ENCODE measurements at regions not wholly inside any gene's neighbourhood (a gene's known extent, or its start where the extent isn't known, plus 50 kb on each side); places are given as distances from the start of the nearest gene placed in this dataset.
A peak's percentile ranks its signal among the peaks of the same experiment; 100 is the strongest.

DNA sequence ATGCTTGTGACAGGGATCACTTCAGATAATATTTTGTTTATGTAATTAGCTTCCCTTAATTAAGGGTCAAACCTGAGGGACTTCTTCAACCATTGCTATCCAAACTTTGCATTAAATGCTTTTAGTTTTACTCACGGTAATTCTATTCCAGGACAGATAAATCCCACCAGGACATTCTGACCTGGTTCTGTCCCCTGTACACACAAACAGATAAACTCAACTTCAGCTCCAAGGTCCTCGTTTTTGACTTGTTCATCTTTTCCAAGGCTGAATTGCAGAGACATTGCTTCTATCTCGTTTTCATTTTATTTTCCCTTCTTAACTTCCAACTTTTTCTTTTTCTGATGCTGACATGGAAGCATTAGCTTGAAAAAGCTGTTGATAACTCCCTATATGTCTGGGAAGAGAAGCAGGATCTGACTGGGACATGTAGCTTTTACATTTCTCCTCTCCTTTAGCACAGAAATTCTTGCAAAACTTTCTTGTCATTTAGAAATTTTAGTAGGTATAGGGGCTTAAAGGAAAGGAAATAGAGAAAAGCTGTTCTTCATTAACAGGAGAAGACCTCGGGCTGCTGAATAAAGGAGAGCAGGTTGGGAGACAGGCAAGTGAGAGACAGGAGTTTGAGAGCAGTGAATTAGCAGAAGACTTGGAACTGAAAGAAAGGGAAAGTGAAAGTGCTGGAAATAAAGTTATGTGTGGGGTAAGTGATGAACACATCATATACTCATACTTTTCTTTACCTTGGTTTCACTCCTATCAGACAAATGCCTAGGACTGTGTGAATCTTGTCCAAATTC is 231.7 kb upstream of the B3GALT2 start:
- ATAC-seq: peak; percentile 72 to 80
- intact Hi-C loops (cut with DNase I): no loop called here
- H3K27ac ChIP-seq (ENCODE audit: low read length): peak overlapping the region; percentile 37

DNA sequence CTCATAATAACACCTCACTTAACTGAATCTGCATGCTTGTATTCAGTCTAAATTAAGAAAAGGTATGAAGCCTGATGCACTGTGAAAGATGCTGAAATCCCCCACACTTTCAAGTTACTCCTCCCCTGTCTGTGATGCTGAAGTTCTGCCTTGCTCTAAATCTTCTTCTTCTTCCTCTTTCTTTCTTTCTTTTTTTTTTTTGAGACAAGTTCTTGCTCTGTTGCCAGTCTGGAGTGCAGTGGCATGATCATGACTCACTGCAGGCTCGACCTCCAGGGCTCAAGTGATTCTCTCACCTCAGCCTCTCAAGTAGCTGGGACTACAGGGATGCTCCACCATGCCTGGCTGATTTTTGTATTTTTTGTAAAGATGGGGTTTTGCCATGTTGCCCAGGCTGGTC is 231.0 kb upstream of the B3GALT2 start:
- H3K4me3 ChIP-seq (ENCODE audit: low read length): peak overlapping the region; percentile 75
- intact Hi-C loops (cut with DNase I): no loop called here
- no peak overlapping the region for H3K27ac ChIP-seq (ENCODE audit: low read length)
- WGBS: 40% methylated on average over 1 of the region's 1 CpG
- no peaks in the 10 kb centered on the region for H3K9me3 ChIP-seq (ENCODE audit: control insufficient read depth, low read length)
- no peaks in the 10 kb centered on the region for H3K27me3 ChIP-seq (ENCODE audit: control insufficient read depth, insufficient read depth)
- no peaks in the 10 kb centered on the region for H3K4me1 ChIP-seq (ENCODE audit: control insufficient read depth, insufficient read depth, low read length)
- no peak for ATAC-seq
- no peak for DNase-seq

More for the DNA sequence above, 231.7 kb upstream of the B3GALT2 start:
- no peak for DNase-seq
- no peaks in the 10 kb centered on the region for H3K27me3 ChIP-seq (ENCODE audit: control insufficient read depth, insufficient read depth)
- no peaks in the 10 kb centered on the region for H3K9me3 ChIP-seq (ENCODE audit: control insufficient read depth, low read length)
- WGBS: 21% methylated on average over 4 of the region's 4 CpGs
- H3K4me1 ChIP-seq (ENCODE audit: control insufficient read depth, insufficient read depth, low read length): no peaks in the 10 kb centered on the region
- peak overlapping the region; percentile 75 for H3K4me3 ChIP-seq (ENCODE audit: low read length)

DNA sequence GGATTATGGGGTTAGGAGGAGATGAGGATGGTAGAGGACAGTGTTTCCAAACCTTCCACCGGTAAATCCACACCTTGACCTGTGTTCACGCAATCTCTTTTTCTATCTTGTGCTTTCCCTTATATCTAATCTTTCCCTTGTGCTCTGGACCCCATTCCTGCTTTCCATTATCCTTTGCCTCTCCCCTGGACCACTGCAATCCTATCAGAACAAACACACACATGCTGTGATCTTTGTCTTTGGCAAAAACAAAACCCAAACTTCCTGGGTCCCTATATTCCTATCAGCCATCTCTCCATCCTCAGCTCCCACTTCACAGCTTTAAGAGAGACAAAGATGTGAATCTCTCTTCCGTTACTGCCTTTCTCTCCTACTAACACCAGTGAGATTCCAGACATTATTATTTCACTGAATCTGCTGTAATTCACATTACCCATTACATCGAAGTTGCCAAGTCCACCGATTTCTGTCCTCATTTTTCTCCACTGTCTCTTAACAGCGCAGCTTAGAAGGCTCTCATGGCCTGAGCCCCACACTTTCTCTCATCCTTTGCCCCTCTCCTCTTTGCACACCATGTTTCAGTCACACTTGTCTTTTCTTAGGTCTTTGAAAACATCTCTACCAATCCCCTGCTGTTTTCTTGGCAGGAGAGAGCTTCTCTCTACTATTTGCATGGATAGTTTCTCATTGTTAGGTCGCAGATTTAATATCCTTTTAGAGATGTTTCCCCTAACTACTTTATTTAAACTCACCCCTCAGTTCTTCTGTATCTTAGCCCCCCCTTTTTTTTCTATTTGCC is 230.0 kb upstream of the B3GALT2 start:
- no peak for DNase-seq
- Histone ChIP-seq H3K27ac (ENCODE audit: low read length) (no peak overlapping the region), H3K27me3 (ENCODE audit: control insufficient read depth, insufficient read depth) (no peaks in the 10 kb centered on the region), H3K4me3 (ENCODE audit: low read length) (no peak overlapping the region), H3K9me3 (ENCODE audit: control insufficient read depth, low read length) (no peaks in the 10 kb centered on the region), H3K4me1 (ENCODE audit: control insufficient read depth, insufficient read depth, low read length) (no peaks in the 10 kb centered on the region)
- intact Hi-C loops (cut with DNase I): no loop called here
- no peak for ATAC-seq
- WGBS: 91% methylated on average over 7 of the region's 7 CpGs

DNA sequence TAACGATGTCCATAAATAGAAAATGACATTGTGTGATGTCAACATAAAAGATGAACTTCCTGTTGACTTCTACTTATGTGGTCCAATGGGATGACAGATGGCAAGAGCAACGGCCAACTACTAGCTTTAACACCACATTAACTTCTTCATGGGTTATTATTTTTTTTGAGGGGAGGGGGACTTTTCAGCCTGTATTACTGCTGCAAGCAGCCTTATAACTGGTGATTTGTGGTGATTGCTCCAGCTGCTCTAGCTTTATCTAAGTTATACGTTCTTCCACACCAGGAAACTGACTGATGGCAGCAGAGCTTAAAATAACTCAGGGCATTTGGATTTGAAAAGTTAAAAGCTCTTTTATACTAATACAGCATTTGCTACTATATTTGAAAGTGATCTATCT is 228.8 kb upstream of the B3GALT2 start:
- Histone ChIP-seq H3K9me3 (ENCODE audit: control insufficient read depth, low read length) (no peaks in the 10 kb centered on the region), H3K4me1 (ENCODE audit: control insufficient read depth, insufficient read depth, low read length) (no peaks in the 10 kb centered on the region), H3K4me3 (ENCODE audit: low read length) (no peak overlapping the region), H3K27ac (ENCODE audit: low read length) (no peak overlapping the region), H3K27me3 (ENCODE audit: control insufficient read depth, insufficient read depth) (no peaks in the 10 kb centered on the region)
- no peak for DNase-seq
- ATAC-seq: no peak
- 49% methylated on average over 3 of the region's 3 CpGs for WGBS
- intact Hi-C loops (cut with DNase I): no loop called here

DNA sequence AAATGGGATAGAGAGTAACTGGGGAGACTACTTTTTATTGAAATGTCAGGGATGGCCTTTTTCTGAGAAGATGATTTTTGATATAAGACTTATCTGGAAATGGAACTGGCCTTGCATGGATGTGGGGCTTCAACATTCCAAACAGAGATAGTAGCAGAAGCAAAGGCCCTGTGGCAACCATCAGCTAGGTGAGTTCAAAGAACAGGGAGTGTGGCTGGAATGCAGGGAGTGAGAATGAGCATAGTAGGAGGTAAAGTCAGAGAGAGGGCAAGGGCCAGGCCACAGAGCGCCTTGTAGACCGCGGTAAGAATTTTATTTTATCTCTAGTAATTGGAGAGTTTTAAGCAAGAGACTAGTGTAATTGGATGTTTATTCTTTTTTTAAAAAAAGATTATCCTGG is 227.0 kb upstream of the B3GALT2 start:
- WGBS: 97% methylated on average over 3 of the region's 3 CpGs
- DNase-seq: no peak
- Histone ChIP-seq H3K27ac (ENCODE audit: low read length) (no peak overlapping the region), H3K9me3 (ENCODE audit: control insufficient read depth, low read length) (no peaks in the 10 kb centered on the region), H3K4me1 (ENCODE audit: control insufficient read depth, insufficient read depth, low read length) (no peaks in the 10 kb centered on the region), H3K4me3 (ENCODE audit: low read length) (no peak overlapping the region), H3K27me3 (ENCODE audit: control insufficient read depth, insufficient read depth) (no peaks in the 10 kb centered on the region)
- no peak for ATAC-seq
- intact Hi-C loops (cut with DNase I): no loop called here

DNA sequence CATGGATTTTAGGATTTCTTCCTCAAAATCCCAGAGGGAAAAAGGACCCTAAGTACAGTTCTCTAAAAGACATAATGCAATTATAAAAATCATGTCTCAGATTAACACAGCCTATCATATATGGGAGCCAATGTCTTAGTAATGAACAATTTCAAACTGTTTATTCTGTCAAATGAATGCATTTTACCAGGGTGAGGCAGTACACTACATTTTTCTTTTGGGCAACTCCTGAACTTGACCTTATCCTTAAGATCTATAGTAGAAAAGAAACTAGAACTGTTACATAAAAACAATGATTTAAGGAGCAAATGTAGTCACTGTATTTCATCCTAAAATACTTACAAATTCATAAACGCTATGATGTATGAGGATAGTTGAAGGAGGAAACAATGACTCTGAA is 226.3 kb upstream of the B3GALT2 start:
- no peaks in the 10 kb centered on the region for H3K4me1 ChIP-seq (ENCODE audit: control insufficient read depth, insufficient read depth, low read length)
- intact Hi-C loops (cut with DNase I): no loop called here
- WGBS: 95% methylated on average over 1 of the region's 1 CpG
- H3K27me3 ChIP-seq (ENCODE audit: control insufficient read depth, insufficient read depth): no peaks in the 10 kb centered on the region
- ATAC-seq (no peak), DNase-seq (no peak)
- H3K9me3 ChIP-seq (ENCODE audit: control insufficient read depth, low read length): no peaks in the 10 kb centered on the region
- H3K27ac ChIP-seq (ENCODE audit: low read length): no peak overlapping the region
- no peak overlapping the region for H3K4me3 ChIP-seq (ENCODE audit: low read length)

DNA sequence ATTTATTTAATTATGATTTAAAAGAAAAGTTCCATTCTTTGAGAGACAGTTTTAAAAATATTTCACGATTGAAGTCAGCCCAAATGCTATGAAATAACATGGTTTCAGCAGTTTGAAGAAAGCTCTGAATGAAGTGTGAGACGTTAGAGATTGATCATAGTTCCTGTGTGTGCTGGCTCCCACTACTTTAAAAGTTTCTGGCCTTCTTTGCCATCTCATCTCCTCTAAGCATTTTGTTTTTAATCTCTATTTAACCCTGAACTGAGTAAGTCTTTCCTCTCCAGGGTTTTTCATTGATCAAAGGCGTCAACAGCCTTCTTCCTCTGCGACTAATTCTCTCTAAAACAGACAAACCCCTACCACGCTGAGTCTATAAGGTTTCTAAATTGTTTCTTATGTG is 225.3 kb upstream of the B3GALT2 start:
- DNase-seq: no peak
- no peaks in the 10 kb centered on the region for H3K9me3 ChIP-seq (ENCODE audit: control insufficient read depth, low read length)
- 58% methylated on average over 5 of the region's 5 CpGs for WGBS
- no peaks in the 10 kb centered on the region for H3K27me3 ChIP-seq (ENCODE audit: control insufficient read depth, insufficient read depth)
- no peak overlapping the region for H3K4me3 ChIP-seq (ENCODE audit: low read length)
- H3K27ac ChIP-seq (ENCODE audit: low read length): no peak overlapping the region
- ATAC-seq: no peak
- H3K4me1 ChIP-seq (ENCODE audit: control insufficient read depth, insufficient read depth, low read length): no peaks in the 10 kb centered on the region
- intact Hi-C loops (cut with DNase I): no loop called here

DNA sequence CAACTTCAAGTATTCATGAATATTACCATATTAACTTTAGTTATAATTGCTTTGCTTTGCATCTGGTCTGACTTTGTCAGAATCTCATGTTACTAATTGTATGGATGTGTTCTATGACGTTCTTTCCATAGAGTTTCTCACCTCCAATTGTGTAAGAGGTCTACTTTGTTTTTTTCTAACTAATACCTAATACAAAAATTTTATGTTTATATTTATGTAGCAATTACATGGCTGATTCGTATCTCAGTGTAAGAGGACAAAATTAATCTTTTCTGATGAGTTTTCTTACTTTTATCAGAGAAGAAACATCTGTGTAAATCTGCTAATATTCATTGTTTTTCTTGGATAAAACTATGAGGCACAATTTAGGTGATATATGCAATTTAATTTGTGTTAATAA is 224.8 kb upstream of the B3GALT2 start:
- Histone ChIP-seq H3K4me1 (ENCODE audit: control insufficient read depth, insufficient read depth, low read length) (no peaks in the 10 kb centered on the region), H3K27me3 (ENCODE audit: control insufficient read depth, insufficient read depth) (no peaks in the 10 kb centered on the region), H3K4me3 (ENCODE audit: low read length) (no peak overlapping the region), H3K27ac (ENCODE audit: low read length) (no peak overlapping the region), H3K9me3 (ENCODE audit: control insufficient read depth, low read length) (no peaks in the 10 kb centered on the region)
- WGBS: 69% methylated on average over 2 of the region's 2 CpGs
- intact Hi-C loops (cut with DNase I): no loop called here
- DNase-seq (no peak), ATAC-seq (no peak)

DNA sequence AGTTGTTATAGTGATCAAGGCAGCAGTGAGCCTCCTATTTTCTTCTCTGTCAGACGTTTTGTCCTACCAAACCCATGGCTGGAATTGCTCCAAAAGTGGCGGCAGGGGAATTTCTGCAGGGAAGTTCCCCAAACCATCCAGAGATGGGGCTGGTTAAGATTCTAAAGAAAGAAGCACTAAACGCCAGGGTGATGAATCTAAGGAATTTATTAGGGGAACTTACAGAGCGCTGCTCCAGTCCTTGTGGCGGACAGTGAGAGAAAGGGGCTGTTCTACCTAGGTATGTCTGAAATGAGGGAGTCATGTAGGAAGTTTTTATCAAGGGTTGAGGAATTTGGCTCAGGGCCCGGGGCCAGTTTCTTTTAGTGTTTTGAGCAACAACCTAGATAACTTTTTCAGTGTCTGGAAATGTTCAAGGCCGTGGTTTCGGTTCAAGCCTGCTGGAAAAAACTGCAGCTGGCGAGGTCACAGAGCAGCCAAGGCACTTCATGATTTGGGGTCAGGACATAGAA is 222.4 kb upstream of the B3GALT2 start:
- Histone ChIP-seq H3K9me3 (ENCODE audit: control insufficient read depth, low read length) (no peaks in the 10 kb centered on the region), H3K4me3 (ENCODE audit: low read length) (peak overlapping the region; percentile 19), H3K27me3 (ENCODE audit: control insufficient read depth, insufficient read depth) (no peaks in the 10 kb centered on the region), H3K4me1 (ENCODE audit: control insufficient read depth, insufficient read depth, low read length) (no peaks in the 10 kb centered on the region), H3K27ac (ENCODE audit: low read length) (no peak overlapping the region)
- WGBS: 11% methylated on average over 9 of the region's 9 CpGs
- intact Hi-C loops (cut with DNase I): no loop called here
- ATAC-seq: peak; percentile 78 to 87
- peak; percentile 81 to 94 (median 86) for DNase-seq

DNA sequence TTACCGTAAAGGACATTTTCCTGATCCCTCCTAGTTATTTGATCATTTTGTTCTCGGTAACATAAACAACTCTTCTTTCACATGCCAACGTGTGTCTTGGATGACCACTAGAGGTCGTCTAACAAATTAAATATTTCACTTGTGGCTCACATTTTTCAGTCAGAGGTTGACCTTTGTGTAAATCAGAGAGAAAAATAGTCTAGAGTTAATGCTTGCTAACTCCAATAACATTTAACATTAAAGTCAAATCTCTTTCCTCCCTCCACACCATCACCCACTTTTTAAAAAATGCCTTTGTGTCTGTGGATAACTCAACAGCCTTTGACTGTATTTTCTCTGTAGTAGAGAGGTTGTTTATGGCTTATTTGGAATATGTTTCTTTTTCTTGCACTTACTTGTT is 220.5 kb upstream of the B3GALT2 start:
- Histone ChIP-seq H3K9me3 (ENCODE audit: control insufficient read depth, low read length) (no peaks in the 10 kb centered on the region), H3K27ac (ENCODE audit: low read length) (no peak overlapping the region), H3K27me3 (ENCODE audit: control insufficient read depth, insufficient read depth) (no peaks in the 10 kb centered on the region), H3K4me1 (ENCODE audit: control insufficient read depth, insufficient read depth, low read length) (no peaks in the 10 kb centered on the region), H3K4me3 (ENCODE audit: low read length) (no peak overlapping the region)
- 3% methylated on average over 4 of the region's 4 CpGs for WGBS
- intact Hi-C loops (cut with DNase I): no loop called here
- DNase-seq (no peak), ATAC-seq (peak; percentile 54 to 56)

DNA sequence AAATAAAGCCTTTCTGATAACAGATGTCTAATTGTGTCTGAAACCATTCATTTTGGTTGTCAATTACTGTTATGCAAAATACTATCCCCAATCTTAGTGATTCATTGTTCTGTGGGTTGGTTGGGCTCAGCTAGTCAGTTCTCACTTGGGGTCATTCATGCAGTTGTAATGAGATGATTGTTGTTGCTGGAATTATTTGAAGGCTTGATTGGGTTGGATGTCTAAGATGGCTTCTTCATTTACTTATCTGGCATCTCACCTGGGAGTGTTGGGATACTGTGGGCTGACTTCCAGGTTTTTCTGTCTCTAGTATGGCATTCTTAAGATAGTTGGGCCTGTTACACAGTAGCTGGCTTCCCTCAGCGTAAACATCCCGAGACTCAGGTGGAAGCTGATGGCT is 217.8 kb upstream of the B3GALT2 start:
- Histone ChIP-seq H3K4me3 (ENCODE audit: low read length) (no peak overlapping the region), H3K27ac (ENCODE audit: low read length) (no peak overlapping the region), H3K9me3 (ENCODE audit: control insufficient read depth, low read length) (peaks cover 3% of the 10 kb centered on the region), H3K27me3 (ENCODE audit: control insufficient read depth, insufficient read depth) (no peaks in the 10 kb centered on the region), H3K4me1 (ENCODE audit: control insufficient read depth, insufficient read depth, low read length) (peaks cover 2% of the 10 kb centered on the region)
- intact Hi-C loops (cut with DNase I): no loop called here
- WGBS: 97% methylated on average over 2 of the region's 2 CpGs
- no peak for ATAC-seq
- DNase-seq: no peak
